Fibroblast of pulmonary artery (primary cell): ENCODE measurements at regions not wholly inside any gene's neighbourhood (a gene's known extent, or its start where the extent isn't known, plus 50 kb on each side); places are given as distances from the start of the nearest gene placed in this dataset.

ENCODE experiments used
- DNase-seq: peaks from one replicate; pipeline ENCODE4 v3.0.0-alpha.2; 2010; ENCODE audit warnings: low read depth
- H3K4me3 ChIP-seq: replicated peaks from 2 replicates; pipeline ENCODE4 v1.5.1; 2011; ENCODE audit warnings: low read depth, mild to moderate bottlenecking, control low read depth, low read length, moderate library complexity
- CTCF ChIP-seq: IDR thresholded peaks from 2 replicates; pipeline ENCODE4 v1.5.1; 2011; ENCODE audit warnings: mild to moderate bottlenecking, control low read depth, low read length, inconsistent platforms; ENCODE audit errors: missing control alignments

GRCh38 chr2:194556629-194557028 is 1100.4 kb upstream of the SLC39A10 start:
- no peak overlapping the region for H3K4me3 ChIP-seq
- no peak for TF ChIP-seq CTCF
- no peak for DNase-seq

- TF ChIP-seq CTCF: no peak
- no peak overlapping the region for H3K4me3 ChIP-seq
- DNase-seq: no peak
Measured at GRCh38 chr2:194553980-194554379, 1103.0 kb upstream of the SLC39A10 start.

- no peak for DNase-seq
- TF ChIP-seq CTCF: no peak
- H3K4me3 ChIP-seq: no peak overlapping the region
Measured at GRCh38 chr2:194550702-194551101, 1106.3 kb upstream of the SLC39A10 start.

GRCh38 chr2:194549387-194549786 is 1107.6 kb upstream of the SLC39A10 start:
- H3K4me3 ChIP-seq: no peak overlapping the region
- TF ChIP-seq CTCF: no peak
- no peak for DNase-seq

- TF ChIP-seq CTCF: peak; percentile 7
- H3K4me3 ChIP-seq: no peak overlapping the region
- peak; percentile 15 for DNase-seq
Measured at GRCh38 chr2:194545978-194546377, 1111.0 kb upstream of the SLC39A10 start.

GRCh38 chr2:194539425-194539824 is 1117.6 kb upstream of the SLC39A10 start:
- H3K4me3 ChIP-seq: no peak overlapping the region
- no peak for DNase-seq
- no peak for TF ChIP-seq CTCF

- H3K4me3 ChIP-seq: no peak overlapping the region
- DNase-seq: no peak
- TF ChIP-seq CTCF: no peak
Measured at GRCh38 chr2:194526121-194526520, 1130.9 kb upstream of the SLC39A10 start.
